IMR-90 (cell line): ENCODE measurements at regions not wholly inside any gene's neighbourhood (a gene's known extent, or its start where the extent isn't known, plus 50 kb on each side); places are given as distances from the start of the nearest gene placed in this dataset.

ENCODE experiments used
- ATAC-seq: fragments of 200-7000 bp; cut with Tn5 transposase; 2 replicates; pipeline ENCODE4 v1.9.1; 2020; ENCODE audit warnings: low read depth, mild to moderate bottlenecking, moderate library complexity
- BruUV-seq: library from RNA; stranded (reverse); fragments of 400-500 nt; replicated peaks from 2 replicates; lab custom pipeline; 2021; lab: Mats Ljungman, UMichigan
- CTCF ChIA-PET: fragments of 300-600 bp; formaldehyde crosslinking; extraction: SDS; loops from one replicate; lab custom pipeline; 2021; ENCODE audit warnings: antibody characterized with exemption; lab: Yijun Ruan, JAX
- POLR2A ChIA-PET: fragments of 300-600 bp; sonication (Branson Sonifier 250); formaldehyde crosslinking; loops from one replicate; lab custom pipeline; 2022; ENCODE audit warnings: antibody characterized with exemption; ENCODE audit not compliant: unreplicated experiment; lab: Charles Lee
- DNase-seq: peaks from one replicate; pipeline ENCODE4 v3.0.0; 2013
- H2AFZ ChIP-seq: replicated peaks from 2 replicates; pipeline ENCODE3; 2013; ENCODE audit warnings: low read length, mild to moderate bottlenecking; ENCODE audit not compliant: poor library complexity
- H2AK5ac ChIP-seq: 2 replicates; pipeline ENCODE4 v1.6.1; 2013; ENCODE audit warnings: low read depth, low read length, inconsistent platforms
- H2AK9ac ChIP-seq: replicated peaks from 2 replicates; pipeline ENCODE3; 2013; ENCODE audit warnings: mild to moderate bottlenecking, low read depth, low read length, moderate library complexity; ENCODE audit not compliant: poor library complexity
- H2BK120ac ChIP-seq: 2 replicates; pipeline ENCODE4 v1.6.1; 2013; ENCODE audit warnings: low read depth, low read length, inconsistent platforms
- H2BK15ac ChIP-seq: 3 replicates; pipeline ENCODE4 v1.6.1; 2013; ENCODE audit warnings: low read depth, low read length, inconsistent platforms
- H2BK20ac ChIP-seq: 2 replicates; pipeline ENCODE4 v1.6.1; 2013; ENCODE audit warnings: low read depth, mild to moderate bottlenecking, inconsistent platforms, low read length, moderate library complexity
- H2BK5ac ChIP-seq: 2 replicates; pipeline ENCODE4 v1.6.1; 2013; ENCODE audit warnings: mild to moderate bottlenecking, low read depth, low read length, inconsistent platforms; ENCODE audit not compliant: poor library complexity, severe bottlenecking
- H3K14ac ChIP-seq: replicated peaks from 2 replicates; pipeline ENCODE4 v1.6.1; 2013; ENCODE audit warnings: low read depth, low read length, inconsistent platforms
- H3K18ac ChIP-seq: 2 replicates; pipeline ENCODE4 v1.6.1; 2013; ENCODE audit warnings: low read depth, low read length, control low read depth
- H3K23ac ChIP-seq: 2 replicates; pipeline ENCODE4 v1.6.1; 2013; ENCODE audit warnings: low read depth, low read length, inconsistent platforms
- H3K27ac ChIP-seq: 2 replicates; pipeline ENCODE4 v1.5.1; 2013; ENCODE audit warnings: mild to moderate bottlenecking, control low read depth, low read length; ENCODE audit not compliant: insufficient read depth
- H3K27me3 ChIP-seq: 2 replicates; pipeline ENCODE4 v1.6.1; 2013; ENCODE audit warnings: low read length; ENCODE audit not compliant: control insufficient read depth, insufficient read depth
- H3K36me3 ChIP-seq: 2 replicates; pipeline ENCODE4 v1.6.1; 2013; ENCODE audit warnings: low read length, mixed read lengths; ENCODE audit not compliant: control insufficient read depth, insufficient read depth
- H3K4ac ChIP-seq: 2 replicates; pipeline ENCODE4 v1.6.1; 2013; ENCODE audit warnings: low read depth, low read length, inconsistent platforms
- H3K4me1 ChIP-seq: 2 replicates; pipeline ENCODE4 v1.6.1; 2013; ENCODE audit warnings: low read length, mixed read lengths; ENCODE audit not compliant: control insufficient read depth, insufficient read depth
- H3K4me2 ChIP-seq: 2 replicates; pipeline ENCODE4 v1.6.1; 2013; ENCODE audit warnings: low read depth, mild to moderate bottlenecking, control low read depth, low read length, moderate library complexity
- H3K4me3 ChIP-seq: 2 replicates; pipeline ENCODE4 v1.5.1; 2013; ENCODE audit warnings: low read depth, mild to moderate bottlenecking, control low read depth, low read length, moderate library complexity; ENCODE audit not compliant: insufficient read depth
- H3K56ac ChIP-seq: 2 replicates; pipeline ENCODE4 v1.6.1; 2013; ENCODE audit warnings: low read length, inconsistent platforms; ENCODE audit not compliant: insufficient read depth; ENCODE audit errors: extremely low read depth
- H3K79me1 ChIP-seq, 2 experiments: 2 replicates each; pipeline ENCODE4 v1.6.1; 2013; ENCODE audit warnings: low read length in 2 of 2, inconsistent platforms in 1 of 2, low read depth in 1 of 2
- H3K9ac ChIP-seq: 2 replicates; pipeline ENCODE4 v1.6.1; 2013; ENCODE audit warnings: low read depth, low read length, control low read depth
- H3K9me1 ChIP-seq: 2 replicates; pipeline ENCODE4 v1.6.1; 2013; ENCODE audit warnings: low read length, inconsistent platforms; ENCODE audit not compliant: insufficient read depth
- H3K9me3 ChIP-seq: 2 replicates; pipeline ENCODE4 v1.6.1; 2013; ENCODE audit warnings: low read length; ENCODE audit not compliant: control insufficient read depth, insufficient read depth
- H4K20me1 ChIP-seq: 2 replicates; pipeline ENCODE4 v1.6.1; 2013; ENCODE audit warnings: low read length, inconsistent platforms; ENCODE audit not compliant: insufficient read depth
- H4K5ac ChIP-seq: 2 replicates; pipeline ENCODE4 v1.6.1; 2013; ENCODE audit warnings: mild to moderate bottlenecking, low read depth, low read length, control low read depth
- H4K8ac ChIP-seq, 2 experiments: 2 replicates each; pipeline ENCODE4 v1.6.1; 2013; ENCODE audit warnings: low read depth in 2 of 2, low read length in 2 of 2, control low read depth in 1 of 2, inconsistent platforms in 1 of 2
- H4K91ac ChIP-seq: 2 replicates; pipeline ENCODE4 v1.6.1; 2013; ENCODE audit warnings: low read depth, low read length, inconsistent platforms; ENCODE audit not compliant: insufficient read depth
- BHLHE40 ChIP-seq: fragments of 150-350 bp; IDR thresholded peaks from 2 replicates; pipeline ENCODE4 v1.6.1; 2016; ENCODE audit warnings: mild to moderate bottlenecking, low read depth, low read length
- CEBPB ChIP-seq: IDR thresholded peaks from 2 replicates; pipeline ENCODE4 v1.6.1; 2012; ENCODE audit warnings: low read depth, low read length, improper control_type of control experiment
- RAD21 ChIP-seq: IDR thresholded peaks from 2 replicates; pipeline ENCODE4 v1.6.1; 2012; ENCODE audit warnings: low read length, improper control_type of control experiment
- WGBS, 2 experiments: methylation state at CpG; one replicate each; pipeline versions ENCODE4 v1.1.5 to v1.1.7; 2013; ENCODE audit warnings: missing lambda C conversion rate in 2 of 2; ENCODE audit not compliant: insufficient read length in 1 of 2; ENCODE audit errors: extremely low coverage in 2 of 2; 5-methylcytosine and 5-hydroxymethylcytosine counted together
- dilution Hi-C: fragments of 300-500 bp; cut with HindIII; formaldehyde crosslinking; loops from one replicate; pipeline ENCODE4 v1.14.3; 2018; ENCODE audit warnings: low sequenced_read_pairs; ENCODE audit not compliant: unreplicated experiment
- in situ Hi-C: fragments of 300-500 bp; cut with MboI; formaldehyde crosslinking; loops from 3 replicates; pipeline ENCODE4 v1.14.3; 2019; ENCODE audit warnings: low sequenced_read_pairs, inconsistent platforms, mixed read lengths
- intact Hi-C: fragments of 100-400 bp; cut with micrococcal nuclease; formaldehyde crosslinking; loops from 2 replicates; pipeline ENCODE4 v1.10.0; 2022

GRCh38 chr6:6716998-6717763 lies 128.7 kb downstream of the LY86 start:
- no CpG with 5 or more reads among the region's 7 CpGs for WGBS, 2 experiments
- in situ Hi-C loops = no loop called here
- dilution Hi-C loops = no loop called here

More at GRCh38 chr6:6716998-6717763, 128.7 kb downstream of the LY86 start:
- Histone ChIP-seq H4K91ac (no peak overlapping the region), H3K36me3 (no peaks in the 10 kb centered on the region), H3K27me3 (no peaks in the 10 kb centered on the region), H2BK20ac (no peak overlapping the region), H2BK15ac (no peak overlapping the region), H3K23ac (no peak overlapping the region), H3K27ac (no peak overlapping the region), H3K18ac (no peak overlapping the region), H3K79me1 (no peaks in the 10 kb centered on the region), H2AFZ (no peak overlapping the region), H2AK9ac (no peak overlapping the region), H2BK120ac (no peak overlapping the region), H3K4me2 (no peak overlapping the region), H2BK5ac (no peak overlapping the region), H3K9ac (no peak overlapping the region), H3K4me1 (peaks cover 18% of the 10 kb centered on the region), H3K14ac (no peak overlapping the region), H3K4me3 (no peak overlapping the region), H3K9me1 (no peaks in the 10 kb centered on the region; the same call in 1 of the 2 replicates), H3K4ac (no peak overlapping the region), H4K5ac (no peak overlapping the region), H4K8ac (no peak overlapping the region), H3K56ac (no peak overlapping the region), H3K9me3 (no peaks in the 10 kb centered on the region), H2AK5ac (no peak overlapping the region), H4K20me1 (no peaks in the 10 kb centered on the region)
- intact Hi-C loops = no loop called here
- DNase-seq (no peak), ATAC-seq (no peak)
- TF ChIP-seq CEBPB (no peak), RAD21 (no peak), BHLHE40 (no peak)
- POLR2A ChIA-PET = no interaction called here
- CTCF ChIA-PET = no interaction called here
- BruUV-seq = no TSS peak
